HG03280 (cell line): ENCODE measurements at regions not wholly inside any gene's neighbourhood (a gene's known extent, or its start where the extent isn't known, plus 50 kb on each side); places are given as distances from the start of the nearest gene placed in this dataset.
"Not testable (repeated sequence)": the region's sequence is repeated elsewhere in the genome, so short reads cannot be mapped to it uniquely, and the experiment has no call there.

Experiments
- ATAC-seq: cut with Tn5 transposase; IDR thresholded peaks from one replicate; pipeline ENCODE4 v1.9.1; 2021; ENCODE audit warnings: mild to moderate bottlenecking, moderate library complexity; ENCODE audit not compliant: unreplicated experiment

DNA sequence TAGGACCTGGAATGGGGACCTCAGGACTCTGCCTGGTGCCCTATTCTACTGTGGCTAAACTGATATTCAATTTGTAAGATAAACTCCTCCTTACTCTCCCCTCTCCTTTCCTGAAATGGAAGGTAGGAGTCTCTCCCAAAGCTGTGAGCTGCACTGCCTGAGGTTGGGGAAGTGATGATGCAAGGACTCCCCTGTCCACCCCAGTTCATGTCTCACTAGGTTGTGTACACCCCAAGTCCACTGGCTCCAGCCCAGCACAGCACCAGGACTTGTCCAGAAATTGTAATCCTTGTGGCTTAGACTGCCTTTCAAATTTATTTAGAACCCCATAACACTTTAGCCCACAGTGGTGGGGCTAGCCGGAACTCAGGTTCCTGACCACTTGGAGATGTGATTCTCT is 247.2 kb upstream of the CTBP2 start:
- ATAC-seq = no peak

DNA sequence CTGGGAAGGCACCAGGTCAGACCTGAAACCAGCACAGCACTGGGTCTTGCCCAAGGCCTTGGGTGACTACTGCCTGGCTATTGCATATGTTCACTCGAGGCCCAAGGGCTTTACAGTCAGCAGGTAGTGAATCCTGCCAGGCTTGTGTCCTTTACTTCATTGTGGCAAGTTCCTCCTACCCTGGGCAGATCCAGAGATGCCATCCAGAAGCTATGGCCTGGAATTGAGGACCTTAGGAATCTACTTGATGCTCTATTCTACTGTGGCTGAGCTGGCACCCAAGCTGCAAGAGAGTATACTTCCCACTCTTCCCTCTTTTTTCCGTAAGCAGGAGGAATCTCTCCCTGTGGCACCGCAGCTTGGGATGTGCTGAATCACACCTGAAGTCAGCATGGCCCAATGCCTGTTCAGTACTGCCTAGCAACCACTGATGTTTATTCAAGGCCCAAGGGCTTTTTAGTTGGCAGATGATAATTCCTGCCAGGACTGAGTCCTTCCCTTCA is 246.7 kb upstream of the CTBP2 start:
- no peak for ATAC-seq

DNA sequence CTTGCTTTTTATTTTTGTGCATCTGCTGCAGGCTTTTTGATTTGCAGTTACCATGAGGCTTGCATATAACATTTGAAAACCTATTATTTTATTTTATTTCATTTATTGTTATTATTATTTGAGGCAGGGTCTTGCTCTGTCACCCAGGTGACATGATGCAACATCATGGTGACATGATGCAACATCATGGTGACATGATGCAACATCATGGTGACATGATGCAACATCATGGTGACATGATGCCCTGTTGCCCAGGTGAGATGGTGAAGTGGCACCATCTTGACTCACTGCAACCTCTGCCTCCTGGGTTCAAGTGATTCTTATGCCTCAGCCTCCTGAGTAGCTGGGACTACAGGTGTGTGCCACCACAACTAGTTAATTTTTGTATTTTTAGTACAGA is 244.5 kb upstream of the CTBP2 start:
- not testable (repeated sequence) for ATAC-seq

DNA sequence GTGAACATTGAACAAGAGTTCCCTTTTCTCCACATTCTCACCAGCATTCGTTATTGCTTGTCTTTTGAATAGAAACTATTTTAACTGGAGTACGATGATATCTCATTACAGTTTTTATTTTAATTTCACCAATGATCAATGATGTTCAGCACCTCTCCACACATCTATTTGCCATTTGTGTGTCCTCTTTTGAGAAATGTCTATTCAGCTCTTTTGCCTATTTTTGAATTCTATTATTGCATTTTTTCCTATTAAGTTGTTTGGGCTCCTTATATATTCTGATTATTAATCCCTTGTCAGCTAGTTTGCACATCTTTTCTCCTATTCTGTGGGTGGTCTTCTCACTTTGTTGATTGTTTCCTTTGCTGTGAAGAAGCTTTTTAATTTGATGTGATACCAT is 241.1 kb upstream of the CTBP2 start:
- ATAC-seq = no peak

DNA sequence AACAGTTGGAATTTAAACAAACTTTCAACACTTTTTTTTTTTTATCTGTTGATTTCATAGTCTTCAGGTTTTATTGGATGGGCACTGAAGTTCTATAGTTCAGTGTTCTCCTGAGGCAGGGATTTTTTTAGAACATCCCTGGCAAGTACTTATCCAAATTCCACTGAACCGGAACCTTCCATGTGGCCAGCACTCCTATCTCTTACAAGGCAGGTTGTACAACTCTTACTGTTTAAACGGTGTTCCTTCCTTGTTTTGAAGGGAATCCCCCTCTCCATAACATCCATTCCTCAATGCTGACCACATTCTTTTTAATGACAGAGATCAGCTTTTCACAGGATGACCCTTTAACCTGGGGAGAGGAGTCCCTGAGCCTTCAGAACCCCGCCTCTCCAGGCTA is 238.9 kb upstream of the CTBP2 start:
- ATAC-seq = no peak

DNA sequence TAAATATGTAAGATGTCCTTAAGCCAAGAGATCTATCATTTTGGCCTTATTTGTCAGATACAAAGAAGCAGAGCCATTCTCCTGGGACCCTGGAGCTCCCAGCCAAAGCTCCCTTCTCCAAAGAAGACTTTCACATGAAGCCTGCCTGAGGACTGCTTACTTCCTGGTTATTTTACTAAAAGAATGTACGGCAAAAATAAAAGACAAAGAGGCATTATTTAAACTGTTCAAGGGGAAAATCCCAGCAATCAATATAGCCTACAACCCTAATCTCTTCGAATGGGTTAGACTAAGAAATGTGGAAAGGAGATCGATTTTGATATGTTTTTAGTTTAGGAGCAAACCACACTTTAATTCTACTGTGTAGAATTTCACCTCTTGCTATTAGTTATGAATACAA is 237.9 kb upstream of the CTBP2 start:
- no peak for ATAC-seq

DNA sequence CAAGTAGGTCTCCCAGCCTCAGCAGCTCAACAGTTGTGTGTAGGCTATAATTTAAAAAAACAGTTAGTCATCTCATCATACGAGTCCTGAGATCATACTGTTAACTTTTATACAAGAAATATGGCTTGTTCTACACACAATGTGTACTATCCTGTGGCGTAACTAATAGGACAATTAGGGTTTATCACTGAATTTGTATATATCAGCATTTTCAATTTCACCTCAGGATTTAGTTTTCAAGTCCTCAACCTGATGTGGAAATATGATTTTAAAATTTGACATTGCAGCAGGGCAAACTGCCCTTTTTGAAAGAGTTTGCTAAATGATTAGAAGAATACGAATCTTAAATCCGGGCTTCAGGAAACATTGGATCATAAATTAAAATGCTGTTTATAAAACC is 237.2 kb upstream of the CTBP2 start:
- ATAC-seq = no peak

DNA sequence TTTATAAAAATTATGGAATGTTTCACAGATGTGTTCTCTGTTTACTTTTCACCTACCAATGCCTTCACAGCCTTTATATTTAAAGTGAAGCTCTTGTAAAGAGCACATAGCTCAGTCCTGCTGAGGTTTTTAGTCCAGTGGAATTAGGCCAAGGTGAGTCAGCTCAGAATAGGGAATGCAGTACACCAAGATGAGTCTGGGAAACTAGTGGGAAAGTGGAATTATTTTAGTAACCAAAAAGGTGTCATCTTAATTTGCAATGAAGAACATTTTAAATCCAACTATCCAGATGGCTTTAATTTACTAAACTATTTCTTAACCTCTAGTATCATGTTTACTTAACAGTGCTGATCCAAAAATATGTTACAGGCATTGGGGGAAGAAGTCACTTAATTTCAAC is 236.3 kb upstream of the CTBP2 start:
- no peak for ATAC-seq

DNA sequence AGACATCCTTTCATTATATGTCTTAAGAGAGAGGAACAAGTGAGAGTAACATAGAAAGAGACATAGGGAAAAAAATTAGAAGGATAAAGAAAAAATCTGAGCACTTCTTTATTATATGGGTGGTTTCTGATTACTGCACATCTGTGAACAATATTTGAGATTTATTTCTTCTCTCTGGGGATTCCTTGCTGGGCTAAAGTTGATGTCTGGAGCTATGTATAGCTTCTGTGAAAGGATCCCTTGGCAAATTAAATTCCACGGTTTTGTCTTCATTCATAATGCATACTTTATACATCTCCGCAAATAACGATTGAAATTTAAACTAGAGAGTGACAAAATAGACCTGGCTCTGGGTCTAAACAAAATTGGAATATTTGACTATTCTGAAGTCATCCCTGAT is 232.2 kb upstream of the CTBP2 start:
- no peak for ATAC-seq

DNA sequence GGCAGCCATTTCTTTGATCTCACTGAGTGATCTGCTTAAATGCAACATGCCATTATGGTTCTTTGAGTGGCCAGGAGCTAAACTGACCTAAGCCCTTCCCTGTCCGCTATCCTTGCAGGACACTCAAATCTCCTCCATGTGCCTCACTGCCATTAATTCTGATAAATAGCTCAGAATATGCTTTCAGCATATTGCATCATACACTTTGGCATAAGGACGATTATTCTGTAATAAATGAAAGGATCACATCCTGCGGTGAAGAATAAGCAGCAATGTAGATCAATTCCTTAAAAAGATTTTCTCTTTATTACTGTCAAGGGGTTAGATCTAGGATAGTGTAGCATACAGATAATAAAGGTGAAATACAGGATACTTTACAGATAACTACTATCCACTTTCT is 231.8 kb upstream of the CTBP2 start:
- ATAC-seq = no peak

DNA sequence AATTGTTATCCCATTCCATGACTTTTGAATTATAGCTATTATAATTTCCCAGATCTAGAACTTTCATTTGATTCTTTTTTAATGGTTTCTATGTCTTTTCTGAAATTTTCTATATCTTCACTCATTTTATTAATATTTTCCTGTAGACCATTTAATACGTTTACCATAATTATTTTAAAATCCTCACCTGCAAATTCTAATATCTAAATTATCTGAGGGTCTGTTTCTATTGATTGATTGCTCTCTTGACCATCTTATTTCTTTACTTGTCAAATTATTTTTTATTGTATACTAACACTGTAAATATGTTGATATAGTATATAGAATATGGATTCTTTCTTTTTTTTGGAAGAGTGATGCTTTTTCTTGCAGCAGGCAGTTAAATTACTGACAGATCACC is 229.3 kb upstream of the CTBP2 start:
- ATAC-seq = no peak

DNA sequence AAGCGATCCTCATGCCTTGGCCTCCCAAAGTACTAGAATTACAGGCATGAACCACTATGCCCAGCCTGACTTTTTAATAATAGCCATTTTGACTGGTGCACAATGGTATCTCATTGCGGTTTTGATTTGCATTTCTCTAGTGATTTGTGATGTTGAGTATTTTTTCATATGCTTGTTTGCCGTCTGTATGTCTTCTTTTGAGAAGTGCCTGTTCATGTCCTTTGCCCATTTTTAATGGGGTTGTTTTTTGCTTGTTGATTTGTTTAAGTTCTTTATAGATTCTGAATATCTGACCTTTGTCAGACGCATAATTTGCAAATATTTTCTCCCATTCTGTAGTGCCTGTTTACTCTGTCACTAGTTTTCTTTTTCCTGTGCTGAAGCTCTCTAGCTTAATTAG is 219.2 kb upstream of the CTBP2 start:
- no peak for ATAC-seq

DNA sequence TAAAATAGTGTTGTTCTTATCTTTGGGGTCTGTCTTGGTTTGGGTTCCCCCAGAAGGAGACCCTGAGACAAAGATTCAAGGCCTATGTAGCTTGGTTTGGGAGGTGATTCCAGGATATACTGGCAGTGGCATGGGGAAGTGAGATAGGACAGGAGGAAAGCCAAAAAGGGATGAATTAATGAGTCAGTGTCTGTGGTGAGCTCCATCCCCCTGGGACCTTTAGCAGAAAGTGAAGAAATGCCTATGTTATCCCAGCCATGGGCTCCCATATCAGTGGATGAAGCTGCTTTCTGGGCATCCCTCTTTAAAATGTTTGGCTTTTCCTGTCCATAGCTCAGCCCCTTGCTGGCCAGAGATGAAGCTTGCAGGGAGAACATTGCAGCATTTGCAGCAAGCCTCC is 217.0 kb upstream of the CTBP2 start:
- no peak for ATAC-seq

DNA sequence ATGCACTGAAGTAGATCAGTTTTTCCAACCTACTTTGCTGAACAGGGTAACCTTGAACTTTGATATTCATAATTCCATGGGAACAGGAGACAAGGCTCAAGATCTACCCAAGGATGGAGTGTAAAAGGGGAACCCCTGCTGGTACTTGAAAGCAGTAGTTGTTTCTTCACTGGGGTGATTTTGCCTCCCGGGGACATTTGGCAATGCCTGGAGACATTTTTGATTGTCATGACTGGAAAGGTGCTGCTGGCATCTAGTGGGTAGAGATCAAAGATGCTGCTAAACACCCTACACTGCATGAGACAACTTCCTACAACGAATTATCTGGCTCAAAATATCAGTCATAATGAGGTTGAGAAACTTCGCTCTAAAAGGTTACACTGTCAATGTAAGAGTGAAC is 214.8 kb upstream of the CTBP2 start:
- no peak for ATAC-seq

DNA sequence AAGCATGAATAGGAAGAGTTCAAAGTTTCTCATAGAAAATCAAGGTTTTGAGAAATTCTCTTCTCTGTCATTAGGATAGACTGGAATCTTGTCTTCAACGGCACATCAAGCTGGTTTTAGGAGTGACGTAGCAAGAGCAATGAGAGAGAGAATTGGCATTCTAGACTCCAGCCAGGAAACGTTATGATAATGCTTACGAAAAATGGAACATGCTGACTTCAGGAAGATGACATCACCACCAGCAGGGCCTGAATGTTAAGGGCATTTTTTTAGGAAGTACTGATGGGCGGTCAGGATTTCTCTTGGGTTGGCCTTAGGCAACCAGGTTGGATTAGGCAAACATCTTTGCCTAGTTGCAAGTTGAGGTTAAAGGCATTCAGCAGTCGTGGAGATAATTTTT is 213.2 kb upstream of the CTBP2 start:
- ATAC-seq = no peak

DNA sequence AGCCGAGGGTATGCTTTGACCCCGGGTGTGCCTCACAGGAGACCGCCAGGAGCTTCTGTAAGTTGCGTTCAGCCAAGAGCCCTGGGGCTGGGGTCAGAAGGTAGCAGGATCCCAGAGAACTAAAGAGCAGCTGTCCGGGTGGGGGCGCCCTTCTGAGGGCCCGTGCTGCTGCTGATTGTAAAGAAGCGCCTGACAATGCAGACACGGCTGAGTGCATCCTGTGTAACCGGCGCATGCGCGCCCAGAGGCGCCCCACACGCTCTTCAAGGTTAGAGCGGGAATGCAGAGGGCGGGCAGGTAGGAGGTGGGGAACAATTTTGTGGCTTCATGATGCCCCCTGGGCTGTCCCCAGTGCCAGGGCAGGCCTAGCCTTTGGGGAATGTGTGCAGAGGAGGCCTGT is 210.2 kb upstream of the CTBP2 start:
- ATAC-seq = no peak

DNA sequence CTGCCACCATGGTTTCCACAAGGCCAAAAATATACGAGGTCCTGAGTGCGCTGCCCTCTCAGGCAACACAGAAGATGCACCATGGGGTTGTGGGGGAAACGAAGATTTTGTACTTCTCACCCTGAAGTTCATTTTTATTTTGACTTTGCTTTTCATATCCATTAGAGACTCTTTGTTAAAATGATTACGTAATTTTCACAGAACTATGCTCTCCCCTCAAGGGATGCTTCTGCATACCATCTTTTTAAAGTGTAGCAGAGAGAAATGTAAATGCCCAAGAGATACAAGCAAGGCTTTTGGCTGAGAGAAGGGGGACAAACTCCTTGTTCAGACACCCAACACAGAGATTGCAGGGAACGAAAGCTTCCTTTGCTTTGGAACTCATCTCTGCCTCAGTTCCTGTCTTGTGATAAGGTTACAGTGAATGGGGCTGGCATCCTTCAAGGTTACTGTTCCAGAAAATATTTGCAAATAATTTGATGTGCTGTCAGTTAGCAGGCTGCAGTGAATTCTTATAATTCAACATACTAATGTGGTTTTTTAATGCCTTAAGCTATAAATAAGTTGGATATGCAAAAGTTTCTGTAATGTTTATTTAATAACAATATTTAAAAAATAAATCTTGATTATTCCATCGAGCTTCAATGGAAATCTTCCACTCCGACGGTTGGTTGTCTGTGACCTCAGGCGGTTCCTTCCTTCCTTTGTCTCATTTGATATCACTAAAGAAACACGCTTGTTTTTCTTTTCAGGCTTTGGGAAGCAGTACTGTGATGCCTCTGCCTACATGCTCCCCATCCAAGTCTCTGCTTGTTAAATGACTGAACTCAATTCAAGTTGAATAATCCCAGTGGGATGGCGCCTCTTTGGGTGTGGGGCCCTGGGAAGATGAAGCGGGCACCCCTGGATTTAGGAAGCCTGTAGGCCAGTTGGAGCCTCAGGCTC is 209.3 kb upstream of the CTBP2 start:
- no peak for ATAC-seq

DNA sequence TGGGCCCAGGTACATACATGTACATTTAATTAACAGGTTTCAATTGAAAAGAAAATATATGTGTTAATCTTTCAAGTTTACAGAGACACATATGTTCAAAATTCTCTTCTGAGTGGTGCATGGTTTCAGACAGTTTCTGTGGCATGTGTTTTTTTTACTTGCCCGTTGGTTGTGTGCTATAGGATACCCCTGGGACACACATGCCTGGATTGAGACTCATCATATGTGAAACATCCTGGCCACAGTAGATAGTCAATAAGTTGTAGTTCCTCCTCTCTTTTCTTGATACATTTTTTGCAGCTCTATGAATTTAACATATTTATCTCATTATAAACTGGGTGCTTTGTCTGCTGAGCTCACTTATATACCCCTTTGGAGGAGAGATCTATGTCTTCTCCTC is 207.8 kb upstream of the CTBP2 start:
- ATAC-seq = no peak

DNA sequence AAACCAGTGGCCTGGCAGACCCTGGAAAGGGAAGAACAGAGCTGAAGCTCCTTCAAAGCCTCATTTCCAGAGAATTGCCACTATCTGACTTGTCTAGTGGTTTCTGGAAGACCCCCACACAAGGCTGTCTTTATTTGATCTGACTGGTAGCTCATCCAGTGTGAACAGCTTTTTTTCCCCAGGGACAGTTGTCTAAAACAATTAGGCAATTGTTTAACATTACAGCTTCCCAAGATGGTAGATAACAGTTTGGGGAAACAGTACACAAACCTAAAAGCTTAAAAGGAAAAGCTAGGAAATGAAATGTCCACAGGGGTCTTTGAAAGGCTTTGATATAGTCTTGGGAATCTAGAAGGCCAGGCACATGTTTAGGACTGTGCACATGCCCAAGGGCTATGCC is 203.4 kb upstream of the CTBP2 start:
- no peak for ATAC-seq

DNA sequence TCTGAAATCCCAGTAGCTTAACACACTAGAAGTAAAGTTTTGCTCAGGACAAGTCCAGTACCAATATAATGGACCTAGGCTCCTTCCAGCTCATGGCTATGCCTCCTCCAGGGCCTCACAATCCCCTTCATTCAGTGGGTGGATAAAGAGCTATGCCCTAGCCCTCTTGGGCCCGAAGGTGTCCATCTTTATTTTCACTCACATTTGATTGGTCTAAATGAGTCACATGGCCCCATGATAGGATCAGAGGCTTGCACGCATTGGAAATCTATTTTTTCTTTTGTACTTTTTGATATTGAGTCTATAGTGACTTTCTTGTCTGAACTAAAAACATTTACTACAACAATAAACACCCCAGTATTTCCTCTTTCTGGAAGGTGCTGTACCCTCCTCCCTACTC is 202.6 kb upstream of the CTBP2 start:
- no peak for ATAC-seq

DNA sequence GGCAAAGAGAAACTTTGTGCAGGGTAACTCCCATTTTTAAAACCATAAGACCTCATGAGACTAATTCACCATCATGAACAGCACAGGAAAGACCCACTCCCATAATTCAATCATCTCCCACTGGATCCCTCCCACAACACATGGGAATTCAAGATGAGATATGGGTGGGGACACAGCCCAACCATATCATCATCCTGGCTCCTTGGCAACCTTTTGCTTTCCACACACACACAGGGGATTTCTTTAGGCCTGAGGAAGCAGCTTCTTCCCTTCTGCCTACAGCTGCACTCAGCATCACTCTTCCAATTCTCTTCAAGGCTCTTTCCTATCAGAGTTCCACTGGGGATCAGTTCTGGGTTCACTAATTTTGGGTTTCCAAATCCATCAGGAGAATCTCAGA is 199.0 kb upstream of the CTBP2 start:
- no peak for ATAC-seq

DNA sequence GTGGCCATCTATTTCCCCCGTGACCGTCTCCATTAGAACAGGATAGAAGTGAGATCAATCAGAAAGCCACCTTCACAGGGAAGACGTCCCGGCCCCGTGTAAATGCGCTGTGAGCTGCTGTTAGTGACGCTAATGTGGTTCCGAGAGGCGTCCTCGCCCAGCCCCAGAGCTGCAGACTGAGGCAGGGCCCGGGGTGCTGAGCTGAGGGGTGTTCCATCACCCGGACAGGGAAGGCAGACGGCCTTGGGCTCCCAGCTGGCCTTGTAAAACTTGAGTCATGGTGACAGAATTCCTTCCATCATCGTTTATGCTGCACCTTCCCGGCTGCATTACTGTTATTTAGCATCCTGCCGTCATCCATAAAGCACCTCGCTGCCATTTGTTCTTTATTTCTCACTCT is 195.3 kb upstream of the CTBP2 start:
- no peak for ATAC-seq

DNA sequence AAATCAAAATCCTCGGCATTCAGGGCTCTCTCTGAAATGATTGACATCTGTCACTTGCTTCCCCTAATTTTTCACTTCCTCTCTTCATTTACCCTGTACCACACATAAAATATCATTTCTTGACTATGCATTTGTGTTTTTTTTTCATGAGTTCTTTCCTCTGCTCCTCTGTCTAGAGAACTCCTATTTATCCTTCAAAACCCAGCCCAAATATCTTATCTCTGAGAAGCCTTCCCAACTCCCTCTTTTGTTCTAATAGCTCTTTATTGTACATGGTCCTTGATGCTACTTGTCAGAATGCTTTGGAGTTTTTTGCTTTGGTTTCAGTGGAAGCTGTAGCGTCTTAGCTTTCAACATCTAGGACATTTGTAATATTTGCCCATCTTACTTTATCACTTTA is 190.2 kb upstream of the CTBP2 start:
- ATAC-seq = no peak
